ENCODE measurements at regions not wholly inside any gene's neighbourhood (a gene's known extent, or its start where the extent isn't known, plus 50 kb on each side); places are given as distances from the start of the nearest gene placed in this dataset.
A peak's percentile ranks its signal among the peaks of the same experiment; 100 is the strongest.

DNA sequence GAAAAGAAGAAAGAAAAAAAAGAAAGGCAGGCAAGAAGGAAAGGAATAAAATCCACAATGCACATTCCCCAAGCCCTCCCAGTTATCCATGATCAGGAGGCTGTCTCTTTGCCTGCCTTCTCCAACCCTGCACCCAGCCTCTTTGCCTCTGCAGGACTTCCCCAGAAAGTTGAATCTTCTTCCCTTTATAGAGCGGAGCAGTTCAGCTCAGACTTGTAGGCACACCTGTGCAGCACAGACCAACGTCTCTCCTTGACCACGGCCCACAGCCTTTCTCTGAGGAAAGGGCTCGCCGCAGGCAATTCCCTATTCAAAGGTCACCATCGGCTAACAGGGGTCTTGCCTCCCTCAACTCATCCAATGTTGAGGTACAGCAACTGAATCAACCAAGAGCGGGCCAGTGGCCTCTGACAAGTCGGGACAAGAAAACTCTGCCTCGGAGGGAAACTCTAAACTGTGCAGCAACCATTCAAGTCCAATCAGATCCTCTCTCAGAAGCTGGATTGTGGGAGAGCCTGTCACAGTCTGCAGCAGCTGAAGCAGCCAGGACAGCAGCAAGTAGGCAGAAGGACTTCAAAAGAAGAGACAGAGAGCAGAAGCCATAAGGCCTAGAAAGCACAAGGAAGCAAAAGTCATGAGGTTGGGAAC is 529.2 kb upstream of the JARID2 start:
- no peak for DNase-seq

- no peak for DNase-seq
Measured at GRCh38 chr6:14717307-14717706, 528.6 kb upstream of the JARID2 start.

DNA sequence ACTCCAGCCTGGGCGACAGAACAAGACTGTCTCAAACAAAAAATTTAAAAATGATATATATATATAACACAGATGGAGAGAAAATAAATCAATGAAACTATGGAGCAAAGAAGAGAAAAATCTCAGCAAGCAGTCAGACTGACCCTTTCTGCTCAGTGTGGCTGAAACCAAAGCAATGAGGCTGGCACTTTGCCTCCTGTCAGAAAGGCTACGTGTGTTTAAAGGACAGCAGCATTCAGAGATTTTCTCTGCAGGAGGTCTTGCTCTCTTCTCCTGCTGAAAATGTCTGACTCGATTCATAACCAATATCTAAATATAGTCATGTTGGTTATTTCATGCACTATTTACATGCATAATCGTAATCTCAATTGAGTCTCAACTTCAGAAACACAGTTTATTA is 527.0 kb upstream of the JARID2 start:
- DNase-seq: no peak

- DNase-seq: no peak
Measured at GRCh38 chr6:14719270-14719669, 526.6 kb upstream of the JARID2 start.

- no peak for DNase-seq
Measured at GRCh38 chr6:14720411-14721102, 525.3 kb upstream of the JARID2 start.

GRCh38 chr6:14721103-14721758 is 524.6 kb upstream of the JARID2 start:
- peak; percentile 8 for DNase-seq

- DNase-seq: no peak
Measured at GRCh38 chr6:14722001-14722562, 523.8 kb upstream of the JARID2 start.

DNA sequence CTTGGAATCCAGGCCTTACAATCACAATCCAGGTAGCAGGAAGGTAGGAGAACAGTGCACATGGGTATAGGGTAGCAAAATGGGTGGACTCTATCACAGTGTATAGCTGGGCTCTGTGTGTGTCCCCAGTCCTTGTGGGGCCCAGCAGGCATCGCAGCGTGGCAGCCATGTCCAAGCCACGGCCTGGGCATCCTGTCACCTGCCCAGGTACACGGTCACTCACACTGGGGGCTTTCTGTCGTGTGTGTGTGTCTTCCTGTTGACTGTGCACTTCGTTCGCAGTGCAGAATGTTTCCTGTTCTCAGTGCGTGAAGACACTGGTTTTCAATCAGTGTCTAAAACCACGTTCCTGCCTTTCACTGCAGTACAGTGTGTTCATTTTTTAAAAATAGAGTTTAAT is 523.2 kb upstream of the JARID2 start:
- DNase-seq: no peak

DNA sequence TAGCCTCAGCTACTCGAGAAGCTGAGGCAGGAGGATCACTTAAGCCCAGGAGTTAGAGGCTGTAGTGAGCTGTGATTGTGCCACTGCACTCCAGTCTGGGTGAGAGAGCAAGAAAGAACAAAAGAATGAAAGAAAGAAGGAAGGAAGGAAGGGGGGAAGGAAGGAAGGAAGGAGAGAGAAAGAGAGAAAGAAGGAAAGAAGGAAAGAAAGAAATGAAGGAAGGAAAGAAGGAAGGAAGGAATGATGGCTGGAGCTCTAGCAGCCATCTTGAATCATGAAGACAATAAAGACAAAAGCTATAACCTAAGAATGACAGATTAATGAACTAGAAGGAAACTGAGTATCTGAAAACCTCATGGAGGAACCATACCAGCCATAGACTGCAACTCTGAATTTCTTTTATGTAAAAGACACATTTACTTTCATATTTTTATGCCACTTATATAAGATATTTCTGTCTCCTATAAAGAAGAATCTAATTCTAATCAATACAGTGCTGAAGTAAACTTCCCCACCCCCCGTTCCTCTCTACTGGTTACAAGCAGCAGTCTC is 522.3 kb upstream of the JARID2 start:
- DNase-seq: no peak

- no peak for DNase-seq
Measured at GRCh38 chr6:14724549-14724948, 521.3 kb upstream of the JARID2 start.

- no peak for DNase-seq
Measured at GRCh38 chr6:14726816-14727493, 518.9 kb upstream of the JARID2 start.

GRCh38 chr6:14727494-14728395 is 518.1 kb upstream of the JARID2 start:
- no peak for DNase-seq

GRCh38 chr6:14728396-14729024 is 517.4 kb upstream of the JARID2 start:
- DNase-seq: peak; percentile 64

GRCh38 chr6:14729129-14729871 is 516.6 kb upstream of the JARID2 start:
- DNase-seq: no peak

GRCh38 chr6:14730654-14731053 is 515.2 kb upstream of the JARID2 start:
- peak; percentile 96 for DNase-seq

- DNase-seq: no peak
Measured at GRCh38 chr6:14731611-14732010, 514.3 kb upstream of the JARID2 start.

GRCh38 chr6:14732226-14732843 is 513.5 kb upstream of the JARID2 start:
- no peak for DNase-seq

- no peak for DNase-seq
Measured at GRCh38 chr6:14732844-14733757, 512.8 kb upstream of the JARID2 start.

GRCh38 chr6:14734052-14734415 is 511.8 kb upstream of the JARID2 start:
- DNase-seq: no peak
